Endothelial cell of umbilical vein (primary cell): ENCODE measurements at regions not wholly inside any gene's neighbourhood (a gene's known extent, or its start where the extent isn't known, plus 50 kb on each side); places are given as distances from the start of the nearest gene placed in this dataset.

Experiments used
- BruUV-seq: library from RNA; stranded (reverse); fragments of 400-500 nt; replicated peaks from 2 replicates; lab custom pipeline; 2021; lab: Mats Ljungman, UMichigan
- CTCF ChIA-PET: fragments of 300-600, 350-600 bp; sonication (Branson Sonifier 250); formaldehyde crosslinking; loops from one replicate; lab custom pipeline; 2021; ENCODE audit warnings: antibody characterized with exemption, inconsistent platforms; lab: Charles Lee
- POLR2A ChIA-PET: fragments of 300-600, 350-600 bp; sonication (Branson Sonifier 250); formaldehyde crosslinking; loops from one replicate; lab custom pipeline; 2021; ENCODE audit warnings: antibody characterized with exemption, inconsistent platforms; lab: Charles Lee
- DNase-seq: peaks from one replicate; pipeline ENCODE4 v3.0.0-alpha.2; 2011; ENCODE audit warnings: low read depth, low spot score
- FAIRE-seq: peaks from 2 replicates; lab custom pipeline; 2011; peaks lifted over from hg19 to GRCh38; lab: Jason Lieb, UNC
- H2AFZ ChIP-seq: 2 replicates; pipeline ENCODE4 v1.6.0; 2012; ENCODE audit warnings: low read depth, low read length, control low read depth, inconsistent platforms
- H3K27ac ChIP-seq: 2 replicates; pipeline ENCODE4 v1.5.1; 2011; ENCODE audit warnings: low read depth, mild to moderate bottlenecking, control low read depth, low read length, moderate library complexity; ENCODE audit not compliant: insufficient read depth
- H3K27me3 ChIP-seq, 2 experiments: 2 replicates each; pipeline versions ENCODE4 v1.6.0 to v1.6.1; 2011; ENCODE audit warnings: low read length in 2 of 2, mixed read lengths in 1 of 2; ENCODE audit not compliant: control insufficient read depth in 2 of 2, insufficient read depth in 2 of 2
- H3K36me3 ChIP-seq, 2 experiments: 2 replicates in 1 of 2; 3 replicates in 1 of 2; pipeline ENCODE4 v1.5.1; 2011; ENCODE audit warnings: low read length in 2 of 2, mild to moderate bottlenecking in 1 of 2, moderate library complexity in 1 of 2; ENCODE audit not compliant: control insufficient read depth in 2 of 2, insufficient read depth in 2 of 2; ENCODE audit errors: extremely low read depth in 1 of 2
- H3K4me1 ChIP-seq: 3 replicates; pipeline ENCODE4 v1.5.1; 2011; ENCODE audit warnings: mild to moderate bottlenecking, low read length; ENCODE audit not compliant: control insufficient read depth, insufficient read depth; ENCODE audit errors: extremely low read depth
- H3K4me2 ChIP-seq: 2 replicates; pipeline ENCODE4 v1.6.1; 2011; ENCODE audit warnings: low read length, control low read depth, mixed read lengths; ENCODE audit not compliant: insufficient read depth
- H3K4me3 ChIP-seq, 3 experiments: fragments of 200-600 bp in 1 of 3; sonication (generic), shearing (Covaris generic) in 1 of 3; replicated peaks in 1 of 3; 2 replicates each; pipeline ENCODE4 v1.5.1; 2011 to 2016; ENCODE audit warnings: control low read depth in 3 of 3, low read length in 3 of 3, mild to moderate bottlenecking in 2 of 3, inconsistent platforms in 1 of 3, low read depth in 1 of 3, moderate library complexity in 1 of 3; ENCODE audit not compliant: insufficient read depth in 1 of 3
- H3K79me2 ChIP-seq: 2 replicates; pipeline ENCODE4 v1.6.0; 2012; ENCODE audit warnings: low read length, inconsistent platforms; ENCODE audit not compliant: control insufficient read depth, insufficient read depth
- H3K9ac ChIP-seq: replicated peaks from 2 replicates; pipeline ENCODE3; 2011; ENCODE audit warnings: low read length, control low read depth; ENCODE audit not compliant: insufficient read depth; ENCODE audit errors: extremely low read depth
- H3K9me1 ChIP-seq: replicated peaks from 3 replicates; pipeline ENCODE4 v1.6.0; 2011; ENCODE audit warnings: mild to moderate bottlenecking, low read length; ENCODE audit not compliant: control insufficient read depth, insufficient read depth; ENCODE audit errors: extremely low read depth
- H3K9me3 ChIP-seq: replicated peaks from 2 replicates; pipeline ENCODE4 v1.5.1; 2012; ENCODE audit warnings: low read length, inconsistent platforms; ENCODE audit not compliant: control insufficient read depth, insufficient read depth
- H4K20me1 ChIP-seq: replicated peaks from 2 replicates; pipeline ENCODE3; 2011; ENCODE audit warnings: mild to moderate bottlenecking, low read length; ENCODE audit not compliant: control insufficient read depth, insufficient read depth; ENCODE audit errors: extremely low read depth
- EZH2 ChIP-seq: IDR thresholded peaks from 2 replicates; pipeline ENCODE4 v1.6.1; 2012; ENCODE audit warnings: borderline replicate concordance, low read depth, mild to moderate bottlenecking, moderate library complexity, low read length, inconsistent platforms; ENCODE audit not compliant: severe bottlenecking
- FOS ChIP-seq: IDR thresholded peaks from 2 replicates; pipeline ENCODE4 v1.6.1; 2011; ENCODE audit warnings: mild to moderate bottlenecking, low read length, moderate library complexity, borderline replicate concordance; ENCODE audit not compliant: insufficient read depth
- GATA2 ChIP-seq: IDR thresholded peaks from 2 replicates; pipeline ENCODE4 v1.7.0; 2011; ENCODE audit warnings: low read depth, mild to moderate bottlenecking, moderate library complexity, mixed read lengths, low read length; ENCODE audit not compliant: insufficient read length, insufficient read depth
- JUN ChIP-seq: IDR thresholded peaks from 2 replicates; pipeline ENCODE4 v1.6.1; 2011; ENCODE audit warnings: borderline replicate concordance, low read depth; ENCODE audit not compliant: insufficient read length, insufficient read depth
- MYC ChIP-seq: IDR thresholded peaks from one replicate; pipeline ENCODE4 v1.6.1; 2011; ENCODE audit warnings: mild to moderate bottlenecking, low read depth, low read length
- POLR2A ChIP-seq: IDR thresholded peaks from 2 replicates; pipeline ENCODE4 v1.6.1; 2012; ENCODE audit warnings: low read depth, mild to moderate bottlenecking, control low read depth, low read length
- POLR2AphosphoS5 ChIP-seq: IDR thresholded peaks from 2 replicates; pipeline ENCODE4 v1.6.1; 2012; ENCODE audit warnings: low read depth, mild to moderate bottlenecking, control low read depth, low read length, moderate library complexity; ENCODE audit not compliant: insufficient read depth
- dilution Hi-C: fragments of 300-500 bp; cut with MboI; formaldehyde crosslinking; loops from one replicate; pipeline ENCODE4 v1.15.0; 2019; ENCODE audit warnings: low sequenced_read_pairs; ENCODE audit not compliant: extremely low pct_ligation_motif_present
- intact Hi-C: fragments of 100-400 bp; cut with micrococcal nuclease; formaldehyde crosslinking; loops from one replicate; pipeline ENCODE4 v1.10.0; 2022
- TF ChIP-seq, protein P1 (sequence below), 2 donors: IDR thresholded peaks; 1 replicate in 1 of 2; 2 replicates in 1 of 2; pipeline ENCODE4 v1.5.1; 2011; ENCODE audit warnings: low read length in 2 of 2, mild to moderate bottlenecking in 2 of 2, moderate library complexity in 2 of 2, control low read depth in 1 of 2, inconsistent platforms in 1 of 2, low read depth in 1 of 2; ENCODE audit not compliant: insufficient read depth in 1 of 2; ENCODE audit errors: extremely low read depth in 1 of 2
- TF ChIP-seq, protein P2 (sequence below): IDR thresholded peaks from 2 replicates; pipeline ENCODE4 v1.6.1; 2011; ENCODE audit not compliant: insufficient read depth, insufficient read length

DNA sequence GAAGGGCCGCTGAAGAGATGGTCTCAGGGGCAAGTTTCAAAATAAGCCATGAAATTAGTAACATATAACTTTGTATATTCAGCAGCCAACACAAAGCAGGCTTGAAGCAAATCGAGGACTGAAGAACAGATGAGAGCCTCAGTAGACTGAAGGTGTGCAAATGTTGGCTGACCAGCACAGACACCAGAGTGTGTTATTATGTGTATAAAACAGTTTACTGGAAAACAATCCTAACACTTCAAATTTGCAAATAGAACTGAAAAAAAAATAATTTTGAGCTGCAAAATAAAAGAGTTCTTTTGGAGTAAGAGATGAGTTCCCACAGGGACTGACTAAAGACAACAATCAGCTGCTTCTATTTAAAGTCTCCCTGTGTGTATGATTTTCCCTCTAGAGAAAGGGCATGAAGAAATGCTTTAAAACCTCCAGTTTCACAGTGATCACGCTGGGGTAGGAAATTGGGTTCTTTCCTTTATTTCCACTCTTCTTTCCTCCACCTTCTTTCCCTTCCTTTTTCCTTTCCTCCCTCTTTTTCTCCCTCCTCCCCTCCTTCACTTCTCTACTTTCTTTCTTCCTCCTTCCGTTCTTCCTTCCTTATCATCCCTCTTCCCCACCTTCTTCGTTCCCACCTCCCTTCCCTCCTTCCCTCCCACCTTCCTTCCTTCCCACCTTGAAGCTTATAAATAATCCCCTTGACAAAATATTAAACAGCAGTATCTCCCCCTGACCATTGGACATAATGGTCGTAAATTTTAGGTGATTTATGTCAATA lies 383.9 kb upstream of the DCN start:
- BruUV-seq: no TSS peak
- H3K9me1 ChIP-seq: no peaks in the 10 kb centered on the region
- no peaks in the 10 kb centered on the region for H3K27me3 ChIP-seq
- ChIA-PET POLR2A (no interaction called here), CTCF (interaction anchor here (3.3 kb wide), 1 partner anchor 13 kb away, joined by 17 read pairs; no protein-coding TSS in a partner anchor)
- H2AFZ ChIP-seq: no peak overlapping the region
- DNase-seq (no peak), FAIRE-seq (no peak)
- TF ChIP-seq JUN (no peak), POLR2AphosphoS5 (no peak), EZH2 (no peak), FOS (no peak), POLR2A (no peak), GATA2 (no peak), MYC (no peak)
- TF ChIP-seq, protein P1, sequence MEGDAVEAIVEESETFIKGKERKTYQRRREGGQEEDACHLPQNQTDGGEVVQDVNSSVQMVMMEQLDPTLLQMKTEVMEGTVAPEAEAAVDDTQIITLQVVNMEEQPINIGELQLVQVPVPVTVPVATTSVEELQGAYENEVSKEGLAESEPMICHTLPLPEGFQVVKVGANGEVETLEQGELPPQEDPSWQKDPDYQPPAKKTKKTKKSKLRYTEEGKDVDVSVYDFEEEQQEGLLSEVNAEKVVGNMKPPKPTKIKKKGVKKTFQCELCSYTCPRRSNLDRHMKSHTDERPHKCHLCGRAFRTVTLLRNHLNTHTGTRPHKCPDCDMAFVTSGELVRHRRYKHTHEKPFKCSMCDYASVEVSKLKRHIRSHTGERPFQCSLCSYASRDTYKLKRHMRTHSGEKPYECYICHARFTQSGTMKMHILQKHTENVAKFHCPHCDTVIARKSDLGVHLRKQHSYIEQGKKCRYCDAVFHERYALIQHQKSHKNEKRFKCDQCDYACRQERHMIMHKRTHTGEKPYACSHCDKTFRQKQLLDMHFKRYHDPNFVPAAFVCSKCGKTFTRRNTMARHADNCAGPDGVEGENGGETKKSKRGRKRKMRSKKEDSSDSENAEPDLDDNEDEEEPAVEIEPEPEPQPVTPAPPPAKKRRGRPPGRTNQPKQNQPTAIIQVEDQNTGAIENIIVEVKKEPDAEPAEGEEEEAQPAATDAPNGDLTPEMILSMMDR (IDR thresholded peaks at IDR 0.05; ENCODE audit: extremely low read depth in 1 of 2, insufficient read depth in 1 of 2, low read depth in 1 of 2, low read length in 2 of 2): no peak
- TF ChIP-seq, protein P2, sequence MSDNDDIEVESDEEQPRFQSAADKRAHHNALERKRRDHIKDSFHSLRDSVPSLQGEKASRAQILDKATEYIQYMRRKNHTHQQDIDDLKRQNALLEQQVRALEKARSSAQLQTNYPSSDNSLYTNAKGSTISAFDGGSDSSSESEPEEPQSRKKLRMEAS: no peak
- H4K20me1 ChIP-seq: no peaks in the 10 kb centered on the region
- intact Hi-C loops: no loop called here
- no peaks in the 10 kb centered on the region for H3K4me1 ChIP-seq
- H3K9me3 ChIP-seq: no peaks in the 10 kb centered on the region
- H3K9ac ChIP-seq: no peak overlapping the region
- H3K4me2 ChIP-seq: no peak overlapping the region
- dilution Hi-C loops: no loop called here
- H3K27ac ChIP-seq: no peak overlapping the region
- H3K4me3 ChIP-seq: no peak overlapping the region
- no peaks in the 10 kb centered on the region for H3K36me3 ChIP-seq
- no peaks in the 10 kb centered on the region for H3K79me2 ChIP-seq
